ENCODE measurements at regions not wholly inside any gene's neighbourhood (a gene's known extent, or its start where the extent isn't known, plus 50 kb on each side); places are given as distances from the start of the nearest gene placed in this dataset.
"Not testable (repeated sequence)": the region's sequence is repeated elsewhere in the genome, so short reads cannot be mapped to it uniquely, and the experiment has no call there.

GRCh38 chr1:182236651-182237077, 154.9 kb downstream of the GLUL start:
- no peaks in the 10 kb centered on the region for H3K9me3 ChIP-seq (ENCODE audit: control insufficient read depth in 5 of 5, low read length in 5 of 5)
- no peak overlapping the region for H3K9ac ChIP-seq (ENCODE audit: low read length in 5 of 5)
- no peaks in the 10 kb centered on the region for H3K36me3 ChIP-seq (ENCODE audit: control insufficient read depth in 5 of 5, insufficient read depth in 5 of 5, low read length in 5 of 5)
- H3K27me3 ChIP-seq (ENCODE audit: control insufficient read depth in 5 of 5, insufficient read depth in 4 of 5, low read length in 5 of 5) = no peaks in the 10 kb centered on the region
- H3K27ac ChIP-seq (ENCODE audit: low read depth, low read length) = no peak overlapping the region
- H3K4me1 ChIP-seq (ENCODE audit: control insufficient read depth in 5 of 5, insufficient read depth in 5 of 5, low read length in 5 of 5) = peaks cover 0 to 10% (median 0%) of the 10 kb centered on the region in 5 donors
- H3K4me3 ChIP-seq (ENCODE audit: low read depth in 1 of 5, low read length in 5 of 5) = no peak overlapping the region

GRCh38 chr1:182235952-182236650, 155.5 kb downstream of the GLUL start:
- H3K27ac ChIP-seq (ENCODE audit: low read depth, low read length) = no peak overlapping the region
- H3K27me3 ChIP-seq (ENCODE audit: control insufficient read depth in 5 of 5, insufficient read depth in 4 of 5, low read length in 5 of 5) = no peaks in the 10 kb centered on the region
- H3K9me3 ChIP-seq (ENCODE audit: control insufficient read depth in 5 of 5, low read length in 5 of 5) = no peaks in the 10 kb centered on the region
- H3K9ac ChIP-seq (ENCODE audit: low read length in 5 of 5) = no peak overlapping the region
- H3K4me1 ChIP-seq (ENCODE audit: control insufficient read depth in 5 of 5, insufficient read depth in 5 of 5, low read length in 5 of 5) = peaks cover 0 to 10% (median 0%) of the 10 kb centered on the region in 5 donors
- no peaks in the 10 kb centered on the region for H3K36me3 ChIP-seq (ENCODE audit: control insufficient read depth in 5 of 5, insufficient read depth in 5 of 5, low read length in 5 of 5)
- H3K4me3 ChIP-seq (ENCODE audit: low read depth in 1 of 5, low read length in 5 of 5) = no peak overlapping the region

GRCh38 chr1:182235604-182235951, 156.0 kb downstream of the GLUL start:
- H3K4me3 ChIP-seq (ENCODE audit: low read depth in 1 of 5, low read length in 5 of 5) = no peak overlapping the region
- no peaks in the 10 kb centered on the region for H3K36me3 ChIP-seq (ENCODE audit: control insufficient read depth in 5 of 5, insufficient read depth in 5 of 5, low read length in 5 of 5)
- H3K9me3 ChIP-seq (ENCODE audit: control insufficient read depth in 5 of 5, low read length in 5 of 5) = no peaks in the 10 kb centered on the region
- no peaks in the 10 kb centered on the region for H3K27me3 ChIP-seq (ENCODE audit: control insufficient read depth in 5 of 5, insufficient read depth in 4 of 5, low read length in 5 of 5)
- H3K4me1 ChIP-seq (ENCODE audit: control insufficient read depth in 5 of 5, insufficient read depth in 5 of 5, low read length in 5 of 5) = peaks cover 0 to 10% (median 0%) of the 10 kb centered on the region in 5 donors
- H3K27ac ChIP-seq (ENCODE audit: low read depth, low read length) = no peak overlapping the region
- no peak overlapping the region for H3K9ac ChIP-seq (ENCODE audit: low read length in 5 of 5)

- H3K27ac ChIP-seq (ENCODE audit: low read depth, low read length) = no peak overlapping the region
- H3K4me1 ChIP-seq (ENCODE audit: control insufficient read depth in 5 of 5, insufficient read depth in 5 of 5, low read length in 5 of 5) = peaks cover 0 to 4% (median 0%) of the 10 kb centered on the region in 5 donors
Measured at GRCh38 chr1:182229921-182230491, 161.6 kb downstream of the GLUL start.

GRCh38 chr1:182229451-182229850, 162.1 kb downstream of the GLUL start:
- Histone ChIP-seq H3K36me3 (ENCODE audit: control insufficient read depth in 5 of 5, insufficient read depth in 5 of 5, low read length in 5 of 5) (no peaks in the 10 kb centered on the region), H3K4me1 (ENCODE audit: control insufficient read depth in 5 of 5, insufficient read depth in 5 of 5, low read length in 5 of 5) (peaks cover 0 to 4% (median 0%) of the 10 kb centered on the region in 5 donors), H3K27me3 (ENCODE audit: control insufficient read depth in 5 of 5, insufficient read depth in 4 of 5, low read length in 5 of 5) (no peaks in the 10 kb centered on the region), H3K27ac (ENCODE audit: low read depth, low read length) (no peak overlapping the region), H3K4me3 (ENCODE audit: low read depth in 1 of 5, low read length in 5 of 5) (no peak overlapping the region), H3K9ac (ENCODE audit: low read length in 5 of 5) (no peak overlapping the region), H3K9me3 (ENCODE audit: control insufficient read depth in 5 of 5, low read length in 5 of 5) (no peaks in the 10 kb centered on the region)

More at GRCh38 chr1:182229921-182230491, 161.6 kb downstream of the GLUL start:
- H3K27me3 ChIP-seq (ENCODE audit: control insufficient read depth in 5 of 5, insufficient read depth in 4 of 5, low read length in 5 of 5) = no peaks in the 10 kb centered on the region
- H3K36me3 ChIP-seq (ENCODE audit: control insufficient read depth in 5 of 5, insufficient read depth in 5 of 5, low read length in 5 of 5) = no peaks in the 10 kb centered on the region
- H3K9me3 ChIP-seq (ENCODE audit: control insufficient read depth in 5 of 5, low read length in 5 of 5) = no peaks in the 10 kb centered on the region
- H3K4me3 ChIP-seq (ENCODE audit: low read depth in 1 of 5, low read length in 5 of 5) = no peak overlapping the region
- H3K9ac ChIP-seq (ENCODE audit: low read length in 5 of 5) = no peak overlapping the region

- H3K9ac ChIP-seq (ENCODE audit: low read length in 5 of 5) = no peak overlapping the region
- H3K4me1 ChIP-seq (ENCODE audit: control insufficient read depth in 5 of 5, insufficient read depth in 5 of 5, low read length in 5 of 5) = peaks cover 0 to 4% (median 0%) of the 10 kb centered on the region in 5 donors
- no peaks in the 10 kb centered on the region for H3K36me3 ChIP-seq (ENCODE audit: control insufficient read depth in 5 of 5, insufficient read depth in 5 of 5, low read length in 5 of 5)
- H3K27me3 ChIP-seq (ENCODE audit: control insufficient read depth in 5 of 5, insufficient read depth in 4 of 5, low read length in 5 of 5) = no peaks in the 10 kb centered on the region
- H3K9me3 ChIP-seq (ENCODE audit: control insufficient read depth in 5 of 5, low read length in 5 of 5) = no peaks in the 10 kb centered on the region
- no peak overlapping the region for H3K4me3 ChIP-seq (ENCODE audit: low read depth in 1 of 5, low read length in 5 of 5)
- H3K27ac ChIP-seq (ENCODE audit: low read depth, low read length) = no peak overlapping the region
Measured at GRCh38 chr1:182227864-182228547, 163.6 kb downstream of the GLUL start.

GRCh38 chr1:182226618-182227017, 165.0 kb downstream of the GLUL start:
- Histone ChIP-seq H3K4me1 (ENCODE audit: control insufficient read depth in 5 of 5, insufficient read depth in 5 of 5, low read length in 5 of 5) (peaks cover 0 to 4% (median 0%) of the 10 kb centered on the region in 5 donors), H3K9me3 (ENCODE audit: control insufficient read depth in 5 of 5, low read length in 5 of 5) (peaks cover 0 to 3% (median 0%) of the 10 kb centered on the region in 5 donors), H3K9ac (ENCODE audit: low read length in 5 of 5) (no peak overlapping the region), H3K27ac (ENCODE audit: low read depth, low read length) (no peak overlapping the region), H3K27me3 (ENCODE audit: control insufficient read depth in 5 of 5, insufficient read depth in 4 of 5, low read length in 5 of 5) (no peaks in the 10 kb centered on the region), H3K36me3 (ENCODE audit: control insufficient read depth in 5 of 5, insufficient read depth in 5 of 5, low read length in 5 of 5) (no peaks in the 10 kb centered on the region), H3K4me3 (ENCODE audit: low read depth in 1 of 5, low read length in 5 of 5) (no peak overlapping the region)

- H3K36me3 ChIP-seq (ENCODE audit: control insufficient read depth in 5 of 5, insufficient read depth in 5 of 5, low read length in 5 of 5); H3K9me3 ChIP-seq (ENCODE audit: control insufficient read depth in 5 of 5, low read length in 5 of 5); H3K9ac ChIP-seq (ENCODE audit: low read length in 5 of 5); H3K4me3 ChIP-seq (ENCODE audit: low read depth in 1 of 5, low read length in 5 of 5); H3K27me3 ChIP-seq (ENCODE audit: control insufficient read depth in 5 of 5, insufficient read depth in 4 of 5, low read length in 5 of 5); H3K27ac ChIP-seq (ENCODE audit: low read depth, low read length); H3K4me1 ChIP-seq (ENCODE audit: control insufficient read depth in 5 of 5, insufficient read depth in 5 of 5, low read length in 5 of 5): not testable (repeated sequence)
Measured at GRCh38 chr1:182225755-182226154, 164.2 kb upstream of the ZNF648 start.

GRCh38 chr1:182221990-182222389, 160.5 kb upstream of the ZNF648 start:
- not testable (repeated sequence) for H3K27me3 ChIP-seq (ENCODE audit: control insufficient read depth in 5 of 5, insufficient read depth in 4 of 5, low read length in 5 of 5); H3K27ac ChIP-seq (ENCODE audit: low read depth, low read length); H3K4me3 ChIP-seq (ENCODE audit: low read depth in 1 of 5, low read length in 5 of 5); H3K9ac ChIP-seq (ENCODE audit: low read length in 5 of 5); H3K36me3 ChIP-seq (ENCODE audit: control insufficient read depth in 5 of 5, insufficient read depth in 5 of 5, low read length in 5 of 5); H3K9me3 ChIP-seq (ENCODE audit: control insufficient read depth in 5 of 5, low read length in 5 of 5); H3K4me1 ChIP-seq (ENCODE audit: control insufficient read depth in 5 of 5, insufficient read depth in 5 of 5, low read length in 5 of 5)

- not testable (repeated sequence) for H3K27ac ChIP-seq (ENCODE audit: low read depth, low read length); H3K9me3 ChIP-seq (ENCODE audit: control insufficient read depth in 5 of 5, low read length in 5 of 5); H3K27me3 ChIP-seq (ENCODE audit: control insufficient read depth in 5 of 5, insufficient read depth in 4 of 5, low read length in 5 of 5); H3K9ac ChIP-seq (ENCODE audit: low read length in 5 of 5); H3K4me1 ChIP-seq (ENCODE audit: control insufficient read depth in 5 of 5, insufficient read depth in 5 of 5, low read length in 5 of 5); H3K4me3 ChIP-seq (ENCODE audit: low read depth in 1 of 5, low read length in 5 of 5); H3K36me3 ChIP-seq (ENCODE audit: control insufficient read depth in 5 of 5, insufficient read depth in 5 of 5, low read length in 5 of 5)
Measured at GRCh38 chr1:182221367-182221766, 159.9 kb upstream of the ZNF648 start.

Measured in subcutaneous abdominal adipose tissue (tissue), 5 donors.